HFFc6 (cell line): ENCODE measurements at regions not wholly inside any gene's neighbourhood (a gene's known extent, or its start where the extent isn't known, plus 50 kb on each side); places are given as distances from the start of the nearest gene placed in this dataset.
"Not testable (repeated sequence)": the region's sequence is repeated elsewhere in the genome, so short reads cannot be mapped to it uniquely, and the experiment has no call there.

Experiments
- DNase-seq: peaks from one replicate; pipeline ENCODE4 v3.0.0-alpha.2; 2018
- H3K27ac Mint-ChIP-seq: 2 replicates; pipeline ENCODE4 v1.8.0; 2020; ENCODE audit warnings: mild to moderate bottlenecking, mixed read lengths
- H3K27me3 Mint-ChIP-seq: 2 replicates; pipeline ENCODE4 v1.8.0; 2021; ENCODE audit warnings: mild to moderate bottlenecking, moderate library complexity, mixed read lengths; ENCODE audit not compliant: insufficient read depth
- H3K36me3 Mint-ChIP-seq: 2 replicates; pipeline ENCODE4 v1.8.0; 2021; ENCODE audit warnings: low read depth, mixed read lengths
- H3K4me1 Mint-ChIP-seq: 2 replicates; pipeline ENCODE4 v1.8.0; 2020; ENCODE audit warnings: low read depth, mixed read lengths
- H3K4me3 Mint-ChIP-seq: 2 replicates; pipeline ENCODE4 v1.8.0; 2020; ENCODE audit warnings: mild to moderate bottlenecking, moderate library complexity, mixed read lengths
- H3K9me3 Mint-ChIP-seq: 2 replicates; pipeline ENCODE4 v1.8.0; 2020; ENCODE audit warnings: mild to moderate bottlenecking, mixed read lengths
- CTCF ChIP-seq: fragments of 200-600 bp; sonication (generic); IDR thresholded peaks from 2 replicates; pipeline ENCODE4 v1.5.0; 2021; ENCODE audit warnings: antibody characterized with exemption, mild to moderate bottlenecking

GRCh38 chr16:16934660-16935059 is 536.1 kb downstream of the XYLT1 start:
- no peak for TF ChIP-seq CTCF
- Mint-ChIP-seq H3K9me3 (peaks cover 18% of the 10 kb centered on the region), H3K27ac (no peak overlapping the region), H3K4me3 (no peak overlapping the region), H3K27me3 (peaks cover 2% of the 10 kb centered on the region; the same call in 1 of the 2 replicates), H3K4me1 (no peaks in the 10 kb centered on the region), H3K36me3 (no peaks in the 10 kb centered on the region)
- no peak for DNase-seq

- H3K4me3 Mint-ChIP-seq, H3K27ac Mint-ChIP-seq, H3K27me3 Mint-ChIP-seq, DNase-seq, H3K4me1 Mint-ChIP-seq, H3K36me3 Mint-ChIP-seq: not testable (repeated sequence)
- H3K9me3 Mint-ChIP-seq: peaks cover 10% of the 10 kb centered on the region
Observed at GRCh38 chr16:16935909-16936308, 534.9 kb downstream of the XYLT1 start.

- Mint-ChIP-seq H3K4me1 (no peaks in the 10 kb centered on the region), H3K27ac (no peak overlapping the region), H3K36me3 (no peaks in the 10 kb centered on the region), H3K9me3 (peaks cover 10% of the 10 kb centered on the region), H3K4me3 (no peak overlapping the region), H3K27me3 (no peaks in the 10 kb centered on the region)
- DNase-seq: no peak
- TF ChIP-seq CTCF: no peak
Observed at GRCh38 chr16:16937576-16937975, 533.2 kb downstream of the XYLT1 start.

- H3K4me1 Mint-ChIP-seq: no peaks in the 10 kb centered on the region
- no peak for DNase-seq
- H3K36me3 Mint-ChIP-seq: no peaks in the 10 kb centered on the region
- no peak overlapping the region for H3K4me3 Mint-ChIP-seq
- H3K27me3 Mint-ChIP-seq: no peaks in the 10 kb centered on the region
- no peak overlapping the region for H3K27ac Mint-ChIP-seq
- TF ChIP-seq CTCF: no peak
- H3K9me3 Mint-ChIP-seq: peaks cover 10% of the 10 kb centered on the region
Observed at GRCh38 chr16:16938009-16938408, 532.8 kb downstream of the XYLT1 start.

- Mint-ChIP-seq H3K27ac (no peak overlapping the region), H3K4me3 (no peak overlapping the region), H3K27me3 (no peaks in the 10 kb centered on the region)
Observed at GRCh38 chr16:16938980-16939379, 531.8 kb downstream of the XYLT1 start.

GRCh38 chr16:16940351-16940750 is 530.4 kb downstream of the XYLT1 start:
- Mint-ChIP-seq H3K27ac (no peak overlapping the region), H3K4me1 (no peaks in the 10 kb centered on the region), H3K4me3 (no peak overlapping the region), H3K36me3 (no peaks in the 10 kb centered on the region), H3K9me3 (peaks cover 4% of the 10 kb centered on the region), H3K27me3 (no peaks in the 10 kb centered on the region)
- DNase-seq: no peak
- TF ChIP-seq CTCF: no peak

More at GRCh38 chr16:16938980-16939379, 531.8 kb downstream of the XYLT1 start:
- TF ChIP-seq CTCF: no peak
- peaks cover 10% of the 10 kb centered on the region for H3K9me3 Mint-ChIP-seq
- H3K36me3 Mint-ChIP-seq: no peaks in the 10 kb centered on the region
- DNase-seq: no peak
- no peaks in the 10 kb centered on the region for H3K4me1 Mint-ChIP-seq

GRCh38 chr16:16942849-16943248 is 527.9 kb downstream of the XYLT1 start:
- not testable (repeated sequence) for H3K27ac Mint-ChIP-seq, H3K36me3 Mint-ChIP-seq, H3K4me3 Mint-ChIP-seq, H3K9me3 Mint-ChIP-seq, H3K27me3 Mint-ChIP-seq, DNase-seq, H3K4me1 Mint-ChIP-seq
